Right atrium auricular region (tissue), 2 donors: ENCODE measurements at regions not wholly inside any gene's neighbourhood (a gene's known extent, or its start where the extent isn't known, plus 50 kb on each side); places are given as distances from the start of the nearest gene placed in this dataset.

Source experiments
- DNase-seq: peaks from one replicate; pipeline ENCODE4 v3.0.0-alpha.2; 2019; ENCODE audit warnings: low spot score
- H3K27ac ChIP-seq, 2 donors: fragments of 200-600 bp; sonication (generic); 1 replicate in 1 of 2; 2 replicates in 1 of 2; pipeline ENCODE4 v1.5.1; 2016 to 2019
- H3K27me3 ChIP-seq, 2 donors: fragments of 200-600 bp; sonication (generic); one replicate each; pipeline versions ENCODE4 v1.5.1 to v1.6.0; 2017 to 2019
- H3K36me3 ChIP-seq: fragments of 200-600 bp; sonication (generic); one replicate; pipeline ENCODE4 v1.5.1; 2016
- H3K4me1 ChIP-seq, 2 donors: fragments of 200-600 bp; sonication (generic); one replicate each; pipeline versions ENCODE4 v1.5.1 to v1.6.0; 2017 to 2019
- H3K4me3 ChIP-seq, 2 donors: fragments of 200-600 bp; sonication (generic); 1 replicate in 1 of 2; 2 replicates in 1 of 2; pipeline ENCODE4 v1.5.1; 2017 to 2019; ENCODE audit warnings: mild to moderate bottlenecking in 1 of 2, moderate library complexity in 1 of 2
- H3K9me3 ChIP-seq, 2 donors: fragments of 200-600 bp; sonication (generic); one replicate each; pipeline ENCODE4 v1.5.1; 2019
- CTCF ChIP-seq, 2 donors: fragments of 200-600 bp; sonication (generic); IDR thresholded peaks; one replicate each; pipeline ENCODE4 v1.5.1; 2019; ENCODE audit warnings: antibody characterized with exemption in 2 of 2

- H3K27ac ChIP-seq = no peak overlapping the region
- H3K4me3 ChIP-seq = no peak overlapping the region
- H3K9me3 ChIP-seq = peaks cover 0 to 14% of the 10 kb centered on the region in 2 donors
- no peaks in the 10 kb centered on the region for H3K4me1 ChIP-seq
- no peak for DNase-seq
- TF ChIP-seq CTCF (IDR thresholded peaks at IDR 0.05) = no peak
- no peaks in the 10 kb centered on the region for H3K36me3 ChIP-seq
- no peaks in the 10 kb centered on the region for H3K27me3 ChIP-seq
These were observed 827.0 kb upstream of the RAB6C start for GRCh38 chr2:129152514-129152913.

GRCh38 chr2:129160879-129161278 is 818.6 kb upstream of the RAB6C start:
- no peak overlapping the region for H3K27ac ChIP-seq
- H3K4me1 ChIP-seq = no peaks in the 10 kb centered on the region
- no peaks in the 10 kb centered on the region for H3K36me3 ChIP-seq
- DNase-seq = no peak
- no peaks in the 10 kb centered on the region for H3K9me3 ChIP-seq
- no peaks in the 10 kb centered on the region for H3K27me3 ChIP-seq
- no peak for TF ChIP-seq CTCF (IDR thresholded peaks at IDR 0.05)
- H3K4me3 ChIP-seq = no peak overlapping the region

- no peak for DNase-seq
- H3K9me3 ChIP-seq = no peaks in the 10 kb centered on the region
- H3K27me3 ChIP-seq = no peaks in the 10 kb centered on the region
- no peak for TF ChIP-seq CTCF (IDR thresholded peaks at IDR 0.05)
- no peak overlapping the region for H3K4me3 ChIP-seq
- H3K27ac ChIP-seq = no peak overlapping the region
- H3K4me1 ChIP-seq = no peaks in the 10 kb centered on the region
- H3K36me3 ChIP-seq = no peaks in the 10 kb centered on the region
These were observed 815.1 kb upstream of the RAB6C start for GRCh38 chr2:129164220-129164949.

- DNase-seq = no peak
- Histone ChIP-seq H3K27ac (no peak overlapping the region), H3K4me3 (no peak overlapping the region), H3K9me3 (no peaks in the 10 kb centered on the region), H3K36me3 (no peaks in the 10 kb centered on the region), H3K27me3 (no peaks in the 10 kb centered on the region), H3K4me1 (no peaks in the 10 kb centered on the region)
- no peak for TF ChIP-seq CTCF (IDR thresholded peaks at IDR 0.05)
These were observed 814.5 kb upstream of the RAB6C start for GRCh38 chr2:129165006-129165405.

GRCh38 chr2:129167456-129167855 is 812.0 kb upstream of the RAB6C start:
- no peak overlapping the region for H3K4me3 ChIP-seq

More at GRCh38 chr2:129167456-129167855, 812.0 kb upstream of the RAB6C start:
- DNase-seq = no peak
- Histone ChIP-seq H3K4me1 (no peaks in the 10 kb centered on the region), H3K27ac (no peak overlapping the region), H3K9me3 (no peaks in the 10 kb centered on the region), H3K27me3 (no peaks in the 10 kb centered on the region), H3K36me3 (no peaks in the 10 kb centered on the region)
- TF ChIP-seq CTCF (IDR thresholded peaks at IDR 0.05) = no peak
